SK-N-MC (cell line): ENCODE measurements at regions not wholly inside any gene's neighbourhood (a gene's known extent, or its start where the extent isn't known, plus 50 kb on each side); places are given as distances from the start of the nearest gene placed in this dataset.

ENCODE experiments used
- EZH2 ChIP-seq: fragments of 200-600 bp; sonication (generic); IDR thresholded peaks from one replicate; pipeline ENCODE4 v1.6.1; 2017; ENCODE audit warnings: antibody characterized with exemption
- FOXP2 ChIP-seq: optimal IDR thresholded peaks from 2 replicates; pipeline ENCODE3; 2011; ENCODE audit warnings: mild to moderate bottlenecking, moderate library complexity; ENCODE audit not compliant: insufficient read depth; ENCODE audit errors: extremely low read length, control extremely low read depth
- POLR2AphosphoS5 ChIP-seq: IDR thresholded peaks from 2 replicates; pipeline ENCODE4 v1.6.1; 2012; ENCODE audit warnings: mild to moderate bottlenecking, low read depth, low read length, borderline replicate concordance

GRCh38 chr11:90438069-90438468, 215.2 kb upstream of the CHORDC1 start:
- no peak for TF ChIP-seq EZH2
- TF ChIP-seq POLR2AphosphoS5, result no peak
- TF ChIP-seq FOXP2, result no peak
